ENCODE measurements at regions not wholly inside any gene's neighbourhood (a gene's known extent, or its start where the extent isn't known, plus 50 kb on each side); places are given as distances from the start of the nearest gene placed in this dataset.

GRCh38 chr17:33789658-33790057 lies 465.4 kb upstream of the CCL2 start:
- no peak for DNase-seq (ENCODE audit: low spot score)
- Mint-ChIP-seq H3K4me3 (ENCODE audit: unreplicated experiment) (no peak overlapping the region), H3K9me3 (ENCODE audit: unreplicated experiment) (no peaks in the 10 kb centered on the region), H3K4me1 (ENCODE audit: unreplicated experiment) (no peaks in the 10 kb centered on the region), H3K27ac (ENCODE audit: unreplicated experiment) (no peak overlapping the region), H3K36me3 (ENCODE audit: low read depth, unreplicated experiment) (no peaks in the 10 kb centered on the region), H3K27me3 (ENCODE audit: unreplicated experiment) (peaks cover 4% of the 10 kb centered on the region)
- no peak for TF ChIP-seq CTCF (IDR thresholded peaks at IDR 0.05; ENCODE audit: unreplicated experiment)

GRCh38 chr17:33797181-33797580 lies 457.9 kb upstream of the CCL2 start:
- no peaks in the 10 kb centered on the region for H3K36me3 Mint-ChIP-seq (ENCODE audit: low read depth, unreplicated experiment)
- no peak overlapping the region for H3K4me3 Mint-ChIP-seq (ENCODE audit: unreplicated experiment)
- no peak for TF ChIP-seq CTCF (IDR thresholded peaks at IDR 0.05; ENCODE audit: unreplicated experiment)
- no peaks in the 10 kb centered on the region for H3K27me3 Mint-ChIP-seq (ENCODE audit: unreplicated experiment)
- no peak for DNase-seq (ENCODE audit: low spot score)
- H3K4me1 Mint-ChIP-seq (ENCODE audit: unreplicated experiment), result peaks cover 4% of the 10 kb centered on the region
- H3K9me3 Mint-ChIP-seq (ENCODE audit: unreplicated experiment), result no peaks in the 10 kb centered on the region
- H3K27ac Mint-ChIP-seq (ENCODE audit: unreplicated experiment), result no peak overlapping the region

GRCh38 chr17:33798308-33798707 lies 456.8 kb upstream of the CCL2 start:
- no peaks in the 10 kb centered on the region for H3K27me3 Mint-ChIP-seq (ENCODE audit: unreplicated experiment)
- H3K4me1 Mint-ChIP-seq (ENCODE audit: unreplicated experiment), result peaks cover 4% of the 10 kb centered on the region
- H3K27ac Mint-ChIP-seq (ENCODE audit: unreplicated experiment), result no peak overlapping the region
- no peak overlapping the region for H3K4me3 Mint-ChIP-seq (ENCODE audit: unreplicated experiment)
- no peak for TF ChIP-seq CTCF (IDR thresholded peaks at IDR 0.05; ENCODE audit: unreplicated experiment)
- no peak for DNase-seq (ENCODE audit: low spot score)
- no peaks in the 10 kb centered on the region for H3K36me3 Mint-ChIP-seq (ENCODE audit: low read depth, unreplicated experiment)
- H3K9me3 Mint-ChIP-seq (ENCODE audit: unreplicated experiment), result no peaks in the 10 kb centered on the region

GRCh38 chr17:33802349-33803198 lies 452.5 kb upstream of the CCL2 start:
- no peak for TF ChIP-seq CTCF (IDR thresholded peaks at IDR 0.05; ENCODE audit: unreplicated experiment)
- peaks cover 4% of the 10 kb centered on the region for H3K4me1 Mint-ChIP-seq (ENCODE audit: unreplicated experiment)
- DNase-seq (ENCODE audit: low spot score), result no peak
- no peaks in the 10 kb centered on the region for H3K9me3 Mint-ChIP-seq (ENCODE audit: unreplicated experiment)
- no peak overlapping the region for H3K27ac Mint-ChIP-seq (ENCODE audit: unreplicated experiment)
- H3K4me3 Mint-ChIP-seq (ENCODE audit: unreplicated experiment), result no peak overlapping the region
- H3K27me3 Mint-ChIP-seq (ENCODE audit: unreplicated experiment), result no peaks in the 10 kb centered on the region
- no peaks in the 10 kb centered on the region for H3K36me3 Mint-ChIP-seq (ENCODE audit: low read depth, unreplicated experiment)

GRCh38 chr17:33803199-33803685 lies 451.8 kb upstream of the CCL2 start:
- Mint-ChIP-seq H3K27ac (ENCODE audit: unreplicated experiment) (no peak overlapping the region), H3K9me3 (ENCODE audit: unreplicated experiment) (no peaks in the 10 kb centered on the region), H3K27me3 (ENCODE audit: unreplicated experiment) (no peaks in the 10 kb centered on the region), H3K4me1 (ENCODE audit: unreplicated experiment) (no peaks in the 10 kb centered on the region), H3K36me3 (ENCODE audit: low read depth, unreplicated experiment) (no peaks in the 10 kb centered on the region), H3K4me3 (ENCODE audit: unreplicated experiment) (no peak overlapping the region)
- DNase-seq (ENCODE audit: low spot score), result no peak
- TF ChIP-seq CTCF (IDR thresholded peaks at IDR 0.05; ENCODE audit: unreplicated experiment), result no peak
